CD14-positive monocyte (primary cell): ENCODE measurements at regions not wholly inside any gene's neighbourhood (a gene's known extent, or its start where the extent isn't known, plus 50 kb on each side); places are given as distances from the start of the nearest gene placed in this dataset.

Experiments
- DNase-seq, 3 donors: peaks; one replicate each; pipeline ENCODE4 v3.0.0-alpha.2; 2011 to 2022
- H2AFZ ChIP-seq: 2 replicates; pipeline ENCODE4 v1.6.0; 2012; ENCODE audit warnings: mild to moderate bottlenecking, low read depth, low read length, inconsistent platforms; ENCODE audit not compliant: insufficient read depth, poor library complexity, severe bottlenecking
- H3K27ac ChIP-seq, 2 donors: 1 replicate in 1 of 2; 2 replicates in 1 of 2; pipeline ENCODE4 v1.5.1; 2012 to 2013; ENCODE audit warnings: low read length in 2 of 2, control low read depth in 1 of 2, inconsistent platforms in 1 of 2, low read depth in 1 of 2, mild to moderate bottlenecking in 1 of 2
- H3K27me3 ChIP-seq, 2 donors: one replicate each; pipeline versions ENCODE4 v1.6.0 to v1.6.1; 2011 to 2013; ENCODE audit warnings: low read length in 2 of 2; ENCODE audit not compliant: control insufficient read depth in 2 of 2, insufficient read depth in 2 of 2
- H3K36me3 ChIP-seq, 2 donors: replicated peaks in 1 of 2; 1 replicate in 1 of 2; 2 replicates in 1 of 2; pipeline versions ENCODE4 v1.5.1 to v1.6.1; 2012 to 2013; ENCODE audit warnings: low read length in 2 of 2, control low read depth in 1 of 2, inconsistent platforms in 1 of 2, mild to moderate bottlenecking in 1 of 2; ENCODE audit not compliant: insufficient read depth in 2 of 2, control insufficient read depth in 1 of 2
- H3K4me1 ChIP-seq, 2 donors: 1 replicate in 1 of 2; 2 replicates in 1 of 2; pipeline versions ENCODE4 v1.5.1 to v1.6.1; 2012 to 2013; ENCODE audit warnings: low read length in 2 of 2, control low read depth in 1 of 2, inconsistent platforms in 1 of 2, mild to moderate bottlenecking in 1 of 2, moderate library complexity in 1 of 2; ENCODE audit not compliant: insufficient read depth in 2 of 2, control insufficient read depth in 1 of 2
- H3K4me2 ChIP-seq: replicated peaks from 2 replicates; pipeline ENCODE3; 2012; ENCODE audit warnings: low read length, moderate library complexity, mild to moderate bottlenecking; ENCODE audit not compliant: poor library complexity, severe bottlenecking; ENCODE audit errors: extremely low read depth
- H3K4me3 ChIP-seq, 3 experiments: fragments of 200-600 bp in 1 of 3; sonication (generic) in 1 of 3; replicated peaks in 1 of 3; 1 replicate in 2 of 3; 2 replicates in 1 of 3; pipeline ENCODE4 v1.5.1; 2011 to 2013; ENCODE audit warnings: low read length in 3 of 3, mild to moderate bottlenecking in 3 of 3, control low read depth in 2 of 3, low read depth in 2 of 3, inconsistent platforms in 1 of 3, moderate library complexity in 1 of 3
- H3K79me2 ChIP-seq: 2 replicates; pipeline ENCODE4 v1.6.0; 2012; ENCODE audit warnings: mild to moderate bottlenecking, control low read depth, inconsistent platforms, low read length, moderate library complexity; ENCODE audit not compliant: insufficient read depth
- H3K9ac ChIP-seq: 2 replicates; pipeline ENCODE4 v1.6.0; 2017; ENCODE audit warnings: low read length, mild to moderate bottlenecking; ENCODE audit not compliant: insufficient read depth, poor library complexity, severe bottlenecking
- H3K9me3 ChIP-seq, 2 donors: replicated peaks in 1 of 2; 1 replicate in 1 of 2; 2 replicates in 1 of 2; pipeline versions ENCODE4 v1.5.1 to v1.6.1; 2012 to 2013; ENCODE audit warnings: low read length in 2 of 2, control low read depth in 1 of 2; ENCODE audit not compliant: control insufficient read depth in 1 of 2, insufficient read depth in 1 of 2
- H4K20me1 ChIP-seq: 2 replicates; pipeline ENCODE4 v1.6.0; 2012; ENCODE audit warnings: mild to moderate bottlenecking, low read length, control low read depth, moderate library complexity; ENCODE audit not compliant: insufficient read depth
- H3K27ac Mint-ChIP-seq, 7 donors: one replicate each; pipeline ENCODE4 v1.8.0; 2020; ENCODE audit warnings: mild to moderate bottlenecking in 7 of 7, mixed read lengths in 7 of 7, moderate library complexity in 6 of 7, inconsistent platforms in 2 of 7
- H3K27me3 Mint-ChIP-seq, 3 donors: one replicate each; pipeline ENCODE4 v1.8.0; 2021 to 2022; ENCODE audit warnings: low read depth in 3 of 3, mild to moderate bottlenecking in 3 of 3, mixed read lengths in 3 of 3, moderate library complexity in 3 of 3, inconsistent platforms in 1 of 3
- H3K36me3 Mint-ChIP-seq, 2 donors: one replicate each; pipeline ENCODE4 v1.8.0; 2020; ENCODE audit warnings: mixed read lengths in 2 of 2, inconsistent platforms in 1 of 2, mild to moderate bottlenecking in 1 of 2
- H3K4me1 Mint-ChIP-seq: one replicate; pipeline ENCODE4 v1.8.0; 2020; ENCODE audit warnings: mild to moderate bottlenecking, mixed read lengths
- H3K4me3 Mint-ChIP-seq, 2 donors: one replicate each; pipeline ENCODE4 v1.8.0; 2020; ENCODE audit warnings: mild to moderate bottlenecking in 2 of 2, mixed read lengths in 2 of 2, moderate library complexity in 1 of 2
- H3K9me3 Mint-ChIP-seq, 7 donors: one replicate each; pipeline ENCODE4 v1.8.0; 2020 to 2022; ENCODE audit warnings: mixed read lengths in 7 of 7, mild to moderate bottlenecking in 6 of 7, moderate library complexity in 6 of 7, inconsistent platforms in 2 of 7
- WGBS: methylation state at CpG from one replicate; pipeline ENCODE4 v1.1.5; 2013; ENCODE audit warnings: missing lambda C conversion rate; ENCODE audit not compliant: insufficient coverage; 5-methylcytosine and 5-hydroxymethylcytosine counted together
- intact Hi-C, 2 donors: fragments of 100-400 bp; cut with micrococcal nuclease; formaldehyde crosslinking; loops; one replicate each; pipeline versions ENCODE4 v1.15.0 to v1.15.1; 2023
- TF ChIP-seq, protein P1 (sequence below): fragments of 200-600 bp; IDR thresholded peaks from one replicate; pipeline ENCODE4 v1.8.0; 2022; ENCODE audit warnings: antibody characterized with exemption, mild to moderate bottlenecking

DNA sequence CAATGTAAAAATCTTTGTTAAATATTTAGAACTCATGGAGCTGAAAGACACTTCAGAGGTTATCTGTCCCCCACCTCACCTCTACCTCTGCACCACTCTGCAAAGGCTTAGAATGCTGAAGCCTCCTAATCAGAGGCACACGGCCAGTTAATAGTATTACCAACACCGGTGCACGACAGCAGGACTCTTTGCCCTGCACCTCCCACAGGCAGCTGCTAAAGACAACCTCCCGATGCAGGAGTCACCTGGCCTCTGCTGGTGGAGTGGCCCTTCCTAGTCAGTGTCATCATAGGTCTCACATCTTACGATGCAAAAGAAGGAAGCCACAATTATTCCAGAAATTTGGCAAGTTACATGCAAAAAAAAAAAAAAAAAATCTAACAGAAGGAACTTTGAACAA is 66.6 kb upstream of the MGMT start:
- H3K27ac Mint-ChIP-seq: no peak overlapping the region
- Histone ChIP-seq H3K4me3 (no peak overlapping the region), H4K20me1 (no peaks in the 10 kb centered on the region), H3K27me3 (no peaks in the 10 kb centered on the region), H3K9me3 (no peaks in the 10 kb centered on the region), H2AFZ (no peak overlapping the region), H3K4me1 (no peaks in the 10 kb centered on the region), H3K36me3 (no peaks in the 10 kb centered on the region), H3K79me2 (no peaks in the 10 kb centered on the region), H3K27ac (no peak overlapping the region), H3K9ac (no peak overlapping the region), H3K4me2 (no peak overlapping the region)
- H3K4me1 Mint-ChIP-seq: no peaks in the 10 kb centered on the region
- no peaks in the 10 kb centered on the region for H3K36me3 Mint-ChIP-seq
- H3K9me3 Mint-ChIP-seq: peaks cover 0 to 3% (median 0%) of the 10 kb centered on the region in 7 donors
- WGBS: 93% methylated on average over 5 of the region's 5 CpGs
- intact Hi-C loops: no loop called here
- no peak overlapping the region for H3K4me3 Mint-ChIP-seq
- DNase-seq: no peak
- peaks cover 2 to 7% (median 4%) of the 10 kb centered on the region in 3 donors for H3K27me3 Mint-ChIP-seq
- TF ChIP-seq, protein P1, sequence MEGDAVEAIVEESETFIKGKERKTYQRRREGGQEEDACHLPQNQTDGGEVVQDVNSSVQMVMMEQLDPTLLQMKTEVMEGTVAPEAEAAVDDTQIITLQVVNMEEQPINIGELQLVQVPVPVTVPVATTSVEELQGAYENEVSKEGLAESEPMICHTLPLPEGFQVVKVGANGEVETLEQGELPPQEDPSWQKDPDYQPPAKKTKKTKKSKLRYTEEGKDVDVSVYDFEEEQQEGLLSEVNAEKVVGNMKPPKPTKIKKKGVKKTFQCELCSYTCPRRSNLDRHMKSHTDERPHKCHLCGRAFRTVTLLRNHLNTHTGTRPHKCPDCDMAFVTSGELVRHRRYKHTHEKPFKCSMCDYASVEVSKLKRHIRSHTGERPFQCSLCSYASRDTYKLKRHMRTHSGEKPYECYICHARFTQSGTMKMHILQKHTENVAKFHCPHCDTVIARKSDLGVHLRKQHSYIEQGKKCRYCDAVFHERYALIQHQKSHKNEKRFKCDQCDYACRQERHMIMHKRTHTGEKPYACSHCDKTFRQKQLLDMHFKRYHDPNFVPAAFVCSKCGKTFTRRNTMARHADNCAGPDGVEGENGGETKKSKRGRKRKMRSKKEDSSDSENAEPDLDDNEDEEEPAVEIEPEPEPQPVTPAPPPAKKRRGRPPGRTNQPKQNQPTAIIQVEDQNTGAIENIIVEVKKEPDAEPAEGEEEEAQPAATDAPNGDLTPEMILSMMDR: no peak

DNA sequence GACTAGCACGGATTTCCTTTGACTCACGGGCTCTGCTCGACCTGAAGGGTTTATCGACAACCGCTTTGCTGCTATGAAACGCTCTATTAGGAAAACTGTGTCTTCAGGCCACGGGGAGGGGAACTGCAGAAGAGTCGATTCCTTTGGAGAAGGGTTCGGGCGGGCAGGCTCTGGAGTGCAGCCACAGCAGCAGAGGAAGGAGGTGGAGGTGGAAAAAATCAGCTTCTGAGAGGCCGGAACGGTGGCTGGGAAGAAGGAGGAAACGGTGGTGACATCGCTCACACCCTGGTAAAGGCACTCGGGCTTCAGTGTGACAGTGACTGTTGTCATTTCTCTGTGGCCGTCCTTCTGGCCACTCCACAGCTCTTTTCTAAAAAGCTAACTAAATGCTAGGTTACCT is 64.6 kb upstream of the MGMT start:
- Mint-ChIP-seq H3K36me3 (no peaks in the 10 kb centered on the region), H3K4me3 (no peak overlapping the region), H3K27me3 (peaks cover 0 to 4% (median 2%) of the 10 kb centered on the region in 3 donors), H3K27ac (no peak overlapping the region), H3K4me1 (no peaks in the 10 kb centered on the region), H3K9me3 (peaks cover 0 to 3% (median 0%) of the 10 kb centered on the region in 7 donors)
- H3K27ac ChIP-seq: no peak overlapping the region
- no peak overlapping the region for H3K4me2 ChIP-seq
- H3K36me3 ChIP-seq: no peaks in the 10 kb centered on the region
- intact Hi-C loops: no loop called here
- H3K4me1 ChIP-seq: no peaks in the 10 kb centered on the region
- no peak overlapping the region for H3K9ac ChIP-seq
- DNase-seq: no peak
- TF ChIP-seq, protein P1: no peak
- H3K4me3 ChIP-seq: no peak overlapping the region
- peaks cover 0 to 3% of the 10 kb centered on the region in 2 donors for H3K27me3 ChIP-seq
- WGBS: 91% methylated on average over 13 of the region's 16 CpGs
- H2AFZ ChIP-seq: no peak overlapping the region
- H3K79me2 ChIP-seq: no peaks in the 10 kb centered on the region
- no peaks in the 10 kb centered on the region for H3K9me3 ChIP-seq
- no peaks in the 10 kb centered on the region for H4K20me1 ChIP-seq
